PC-9 (cell line): ENCODE measurements at regions not wholly inside any gene's neighbourhood (a gene's known extent, or its start where the extent isn't known, plus 50 kb on each side); places are given as distances from the start of the nearest gene placed in this dataset.

Source experiments
- BruUV-seq: library from RNA; stranded (reverse); fragments of 400-500 nt; replicated peaks from 2 replicates; lab custom pipeline; 2021; lab: Mats Ljungman, UMichigan
- CTCF ChIA-PET: fragments of 300-600 bp; sonication (Branson Sonifier 250); formaldehyde crosslinking; loops from one replicate; lab custom pipeline; 2022; ENCODE audit warnings: antibody characterized with exemption; lab: Charles Lee
- POLR2A ChIA-PET: fragments of 300-600 bp; sonication (Branson Sonifier 250); formaldehyde crosslinking; loops from one replicate; lab custom pipeline; 2022; ENCODE audit warnings: antibody characterized with exemption; ENCODE audit not compliant: unreplicated experiment; lab: Charles Lee
- DNase-seq, 2 experiments: peaks; one replicate each; pipeline versions ENCODE4 v3.0.0 to v3.0.0-alpha.2; 2015 to 2022; ENCODE audit warnings: mixed read lengths in 1 of 2
- H2AFZ ChIP-seq: fragments of 200-600 bp; sonication (generic); 2 replicates; pipeline ENCODE4 v1.8.1; 2017; ENCODE audit warnings: antibody characterized with exemption
- H3F3A ChIP-seq: fragments of 200-600 bp; sonication (generic); 2 replicates; pipeline ENCODE4 v1.8.1; 2017; ENCODE audit warnings: antibody characterized with exemption, mild to moderate bottlenecking, low read depth; ENCODE audit not compliant: insufficient read depth
- H3K27ac ChIP-seq: fragments of 200-600 bp; sonication (generic); 2 replicates; pipeline ENCODE4 v1.6.1; 2016; ENCODE audit warnings: mixed run types
- H3K27me3 ChIP-seq: fragments of 200-600 bp; sonication (generic); 2 replicates; pipeline ENCODE4 v1.6.1; 2016; ENCODE audit warnings: low read depth, mixed run types; ENCODE audit not compliant: insufficient read depth
- H3K36me3 ChIP-seq: fragments of 200-600 bp; sonication (generic); 2 replicates; pipeline ENCODE4 v1.6.1; 2016; ENCODE audit warnings: low read depth, mixed run types
- H3K4me1 ChIP-seq: fragments of 200-600 bp; sonication (generic); replicated peaks from 2 replicates; pipeline ENCODE4 v1.6.1; 2016; ENCODE audit warnings: mixed run types; ENCODE audit not compliant: insufficient read depth
- H3K4me2 ChIP-seq: fragments of 200-600 bp; sonication (generic); 2 replicates; pipeline ENCODE4 v1.6.1; 2017; ENCODE audit warnings: mixed run types
- H3K4me3 ChIP-seq: fragments of 200-600 bp; sonication (generic); 2 replicates; pipeline ENCODE4 v1.6.1; 2016; ENCODE audit warnings: mixed run types
- H3K79me2 ChIP-seq: fragments of 200-600 bp; sonication (generic); 2 replicates; pipeline ENCODE4 v1.6.1; 2017; ENCODE audit warnings: low read depth, mixed run types
- H3K9me2 ChIP-seq: fragments of 200-600 bp; sonication (generic); 2 replicates; pipeline ENCODE4 v1.8.1; 2017; ENCODE audit warnings: mild to moderate bottlenecking; ENCODE audit not compliant: insufficient read depth
- H3K9me3 ChIP-seq: fragments of 200-600 bp; sonication (generic); 2 replicates; pipeline ENCODE4 v1.8.1; 2016; ENCODE audit warnings: low read depth; ENCODE audit not compliant: insufficient read depth
- H4K20me1 ChIP-seq: fragments of 200-600 bp; sonication (generic); 2 replicates; pipeline ENCODE4 v1.8.1; 2017; ENCODE audit not compliant: insufficient read depth
- EZH2 ChIP-seq: fragments of 200-600 bp; sonication (generic); IDR thresholded peaks from 2 replicates; pipeline ENCODE4 v1.8.0; 2017; ENCODE audit warnings: antibody characterized with exemption, low read depth
- intact Hi-C: fragments of 100-400 bp; cut with micrococcal nuclease; formaldehyde crosslinking; loops from one replicate; pipeline ENCODE4 v1.10.0; 2022; ENCODE audit not compliant: unreplicated experiment
- TF ChIP-seq, protein P1 (sequence below): fragments of 200-600 bp; sonication (generic); conservative IDR thresholded peaks from 2 replicates; pipeline ENCODE4 v1.6.1; 2017; ENCODE audit warnings: mixed run types, antibody characterized with exemption, mild to moderate bottlenecking, moderate library complexity

DNA sequence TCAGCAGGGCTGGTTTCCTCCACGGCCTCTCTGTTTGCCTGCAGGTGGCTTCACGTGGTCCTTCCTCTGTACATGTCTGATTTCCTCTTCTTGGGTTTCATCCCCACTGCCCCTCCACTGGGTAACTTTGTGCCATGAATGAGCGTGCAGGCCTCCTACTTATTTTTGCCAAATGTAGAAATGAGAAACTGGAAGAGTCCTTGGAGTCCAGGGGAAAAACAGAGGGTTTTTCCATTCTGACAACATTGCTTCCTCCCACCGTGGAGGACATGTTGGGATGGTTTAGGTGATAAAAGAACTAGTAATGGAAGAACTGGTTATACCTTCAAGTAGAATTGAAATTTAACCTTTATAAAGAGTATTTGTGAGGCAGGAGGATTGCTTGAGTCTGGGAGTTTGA is 699.5 kb downstream of the QKI start:
- no peak overlapping the region for H2AFZ ChIP-seq
- POLR2A ChIA-PET = no interaction called here
- H3K27ac ChIP-seq = no peak overlapping the region
- H3F3A ChIP-seq = no peaks in the 10 kb centered on the region
- BruUV-seq = no TSS peak
- TF ChIP-seq, protein P1, sequence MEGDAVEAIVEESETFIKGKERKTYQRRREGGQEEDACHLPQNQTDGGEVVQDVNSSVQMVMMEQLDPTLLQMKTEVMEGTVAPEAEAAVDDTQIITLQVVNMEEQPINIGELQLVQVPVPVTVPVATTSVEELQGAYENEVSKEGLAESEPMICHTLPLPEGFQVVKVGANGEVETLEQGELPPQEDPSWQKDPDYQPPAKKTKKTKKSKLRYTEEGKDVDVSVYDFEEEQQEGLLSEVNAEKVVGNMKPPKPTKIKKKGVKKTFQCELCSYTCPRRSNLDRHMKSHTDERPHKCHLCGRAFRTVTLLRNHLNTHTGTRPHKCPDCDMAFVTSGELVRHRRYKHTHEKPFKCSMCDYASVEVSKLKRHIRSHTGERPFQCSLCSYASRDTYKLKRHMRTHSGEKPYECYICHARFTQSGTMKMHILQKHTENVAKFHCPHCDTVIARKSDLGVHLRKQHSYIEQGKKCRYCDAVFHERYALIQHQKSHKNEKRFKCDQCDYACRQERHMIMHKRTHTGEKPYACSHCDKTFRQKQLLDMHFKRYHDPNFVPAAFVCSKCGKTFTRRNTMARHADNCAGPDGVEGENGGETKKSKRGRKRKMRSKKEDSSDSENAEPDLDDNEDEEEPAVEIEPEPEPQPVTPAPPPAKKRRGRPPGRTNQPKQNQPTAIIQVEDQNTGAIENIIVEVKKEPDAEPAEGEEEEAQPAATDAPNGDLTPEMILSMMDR = no peak
- TF ChIP-seq EZH2 = no peak
- H3K9me2 ChIP-seq = no peaks in the 10 kb centered on the region
- H3K4me3 ChIP-seq = no peak overlapping the region
- H3K9me3 ChIP-seq = no peaks in the 10 kb centered on the region
- H3K27me3 ChIP-seq = peaks cover 3% of the 10 kb centered on the region
- no peaks in the 10 kb centered on the region for H3K4me1 ChIP-seq
- intact Hi-C loops = no loop called here
- H3K79me2 ChIP-seq = no peaks in the 10 kb centered on the region
- no peaks in the 10 kb centered on the region for H4K20me1 ChIP-seq
- no peak overlapping the region for H3K4me2 ChIP-seq
- DNase-seq = no peak
- H3K36me3 ChIP-seq = no peaks in the 10 kb centered on the region
- CTCF ChIA-PET = no interaction called here

DNA sequence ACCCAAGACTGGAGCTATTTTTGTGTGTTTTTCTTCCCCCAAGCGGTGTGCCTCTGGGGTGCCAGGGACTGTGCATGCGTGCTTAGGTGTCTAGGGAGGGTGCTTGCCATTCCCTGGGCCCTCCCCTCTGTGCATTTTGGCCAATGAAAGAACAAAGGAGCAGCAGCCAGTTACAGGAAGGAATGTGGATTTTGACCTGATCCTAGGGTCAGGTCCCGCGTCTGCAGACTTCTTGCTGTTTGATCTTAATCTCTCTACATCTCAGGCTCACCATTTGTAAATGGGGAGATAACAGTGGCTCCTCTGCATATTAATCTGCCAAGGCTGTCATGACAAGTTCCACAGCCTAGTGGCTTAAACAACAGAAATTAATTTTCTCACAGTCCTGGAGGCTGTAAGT is 699.1 kb downstream of the QKI start:
- peaks cover 7% of the 10 kb centered on the region for H3K27me3 ChIP-seq
- intact Hi-C loops = no loop called here
- CTCF ChIA-PET = no interaction called here
- no peaks in the 10 kb centered on the region for H3K9me3 ChIP-seq
- no TSS peak for BruUV-seq
- no peaks in the 10 kb centered on the region for H3K79me2 ChIP-seq
- TF ChIP-seq, protein P1 = no peak
- no peak for TF ChIP-seq EZH2
- POLR2A ChIA-PET = no interaction called here
- no peak overlapping the region for H2AFZ ChIP-seq
- H3K4me1 ChIP-seq = no peaks in the 10 kb centered on the region
- no peaks in the 10 kb centered on the region for H3F3A ChIP-seq
- DNase-seq = no peak
- no peak overlapping the region for H3K27ac ChIP-seq
- no peak overlapping the region for H3K4me3 ChIP-seq
- H3K4me2 ChIP-seq = no peak overlapping the region
- no peaks in the 10 kb centered on the region for H3K36me3 ChIP-seq
- no peaks in the 10 kb centered on the region for H4K20me1 ChIP-seq
- H3K9me2 ChIP-seq = no peaks in the 10 kb centered on the region

DNA sequence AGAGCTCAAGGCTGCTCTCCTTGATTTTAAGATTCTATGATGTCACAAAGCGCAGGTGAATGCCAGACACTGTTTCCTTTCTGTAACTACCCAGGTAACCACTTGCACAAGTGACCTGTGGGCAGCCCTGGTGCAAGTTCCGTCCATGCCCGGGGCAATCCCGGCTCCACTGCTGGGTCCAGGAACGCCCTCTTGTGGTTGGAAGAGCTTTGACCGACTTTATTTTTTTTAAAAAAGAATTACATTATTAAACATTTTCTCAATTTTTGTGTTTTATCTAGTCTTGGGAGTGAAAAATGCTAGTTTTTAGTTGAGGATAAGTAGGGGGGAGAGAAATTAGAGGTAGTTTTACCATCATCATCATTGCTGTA is 695.2 kb downstream of the QKI start:
- Histone ChIP-seq H2AFZ (no peak overlapping the region), H3K9me3 (no peaks in the 10 kb centered on the region), H3K27ac (no peak overlapping the region), H3K4me3 (no peak overlapping the region), H3K79me2 (no peaks in the 10 kb centered on the region), H3K36me3 (no peaks in the 10 kb centered on the region), H3K27me3 (peaks cover 42% of the 10 kb centered on the region), H3K4me1 (no peaks in the 10 kb centered on the region), H4K20me1 (no peaks in the 10 kb centered on the region), H3F3A (no peaks in the 10 kb centered on the region), H3K4me2 (no peak overlapping the region), H3K9me2 (no peaks in the 10 kb centered on the region)
- BruUV-seq = no TSS peak
- ChIA-PET CTCF (no interaction called here), POLR2A (no interaction called here)
- intact Hi-C loops = loop anchor here (10.0 kb wide), 1 partner anchor 935 kb away; no protein-coding TSS in a partner anchor
- TF ChIP-seq, protein P1 = peak; percentile 57
- TF ChIP-seq EZH2 = no peak
- no peak for DNase-seq
